ENCODE measurements at regions not wholly inside any gene's neighbourhood (a gene's known extent, or its start where the extent isn't known, plus 50 kb on each side); places are given as distances from the start of the nearest gene placed in this dataset.

DNA sequence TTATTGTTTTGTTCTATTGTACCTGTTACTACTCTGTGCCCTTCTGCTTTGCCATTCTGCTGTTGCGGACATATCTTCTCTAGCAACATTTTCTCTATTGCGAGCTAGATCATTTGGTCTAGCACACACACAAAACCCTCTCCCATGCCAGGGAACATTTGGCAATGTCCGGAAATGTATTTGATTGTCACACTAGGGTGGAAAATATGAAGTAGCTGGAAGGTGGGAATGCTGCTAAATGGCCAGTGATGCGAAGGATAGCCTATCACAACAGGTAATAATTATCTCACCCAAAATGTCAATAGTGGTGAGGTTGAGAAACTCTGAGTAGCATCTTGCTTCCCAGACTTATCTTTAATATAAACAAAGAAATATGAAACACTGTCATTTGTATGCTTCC lies 331.9 kb downstream of the HTR1B start:
- peaks cover 10% of the 10 kb centered on the region; the same call in 1 of the 2 replicates for H3K36me3 Mint-ChIP-seq (ENCODE audit: low read depth)
- H3K4me1 Mint-ChIP-seq (ENCODE audit: low read depth) = peaks cover 10% of the 10 kb centered on the region
- no peak overlapping the region for H3K4me3 Mint-ChIP-seq
- H3K9me3 Mint-ChIP-seq = no peaks in the 10 kb centered on the region; the same call in 1 of the 2 replicates
- no peaks in the 10 kb centered on the region for H3K27me3 Mint-ChIP-seq (ENCODE audit: insufficient read depth)
- no peak for DNase-seq
- TF ChIP-seq, protein P1, sequence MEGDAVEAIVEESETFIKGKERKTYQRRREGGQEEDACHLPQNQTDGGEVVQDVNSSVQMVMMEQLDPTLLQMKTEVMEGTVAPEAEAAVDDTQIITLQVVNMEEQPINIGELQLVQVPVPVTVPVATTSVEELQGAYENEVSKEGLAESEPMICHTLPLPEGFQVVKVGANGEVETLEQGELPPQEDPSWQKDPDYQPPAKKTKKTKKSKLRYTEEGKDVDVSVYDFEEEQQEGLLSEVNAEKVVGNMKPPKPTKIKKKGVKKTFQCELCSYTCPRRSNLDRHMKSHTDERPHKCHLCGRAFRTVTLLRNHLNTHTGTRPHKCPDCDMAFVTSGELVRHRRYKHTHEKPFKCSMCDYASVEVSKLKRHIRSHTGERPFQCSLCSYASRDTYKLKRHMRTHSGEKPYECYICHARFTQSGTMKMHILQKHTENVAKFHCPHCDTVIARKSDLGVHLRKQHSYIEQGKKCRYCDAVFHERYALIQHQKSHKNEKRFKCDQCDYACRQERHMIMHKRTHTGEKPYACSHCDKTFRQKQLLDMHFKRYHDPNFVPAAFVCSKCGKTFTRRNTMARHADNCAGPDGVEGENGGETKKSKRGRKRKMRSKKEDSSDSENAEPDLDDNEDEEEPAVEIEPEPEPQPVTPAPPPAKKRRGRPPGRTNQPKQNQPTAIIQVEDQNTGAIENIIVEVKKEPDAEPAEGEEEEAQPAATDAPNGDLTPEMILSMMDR (IDR thresholded peaks at IDR 0.05) = no peak
- no peak overlapping the region for H3K27ac Mint-ChIP-seq

- H3K4me1 Mint-ChIP-seq (ENCODE audit: low read depth) = peaks cover 9% of the 10 kb centered on the region; the same call in 1 of the 2 replicates
- peaks cover 10% of the 10 kb centered on the region; the same call in 1 of the 2 replicates for H3K36me3 Mint-ChIP-seq (ENCODE audit: low read depth)
- H3K9me3 Mint-ChIP-seq = no peaks in the 10 kb centered on the region; the same call in 1 of the 2 replicates
- no peak overlapping the region for H3K27ac Mint-ChIP-seq
- peak; percentile 30 for DNase-seq
- TF ChIP-seq, protein P1 (IDR thresholded peaks at IDR 0.05) = peak; percentile 58
- no peaks in the 10 kb centered on the region; the same call in 1 of the 2 replicates for H3K27me3 Mint-ChIP-seq (ENCODE audit: insufficient read depth)
- H3K4me3 Mint-ChIP-seq = no peak overlapping the region; the same call in 1 of the 2 replicates
These were observed 338.7 kb downstream of the HTR1B start for GRCh38 chr6:77124604-77125003.

DNA sequence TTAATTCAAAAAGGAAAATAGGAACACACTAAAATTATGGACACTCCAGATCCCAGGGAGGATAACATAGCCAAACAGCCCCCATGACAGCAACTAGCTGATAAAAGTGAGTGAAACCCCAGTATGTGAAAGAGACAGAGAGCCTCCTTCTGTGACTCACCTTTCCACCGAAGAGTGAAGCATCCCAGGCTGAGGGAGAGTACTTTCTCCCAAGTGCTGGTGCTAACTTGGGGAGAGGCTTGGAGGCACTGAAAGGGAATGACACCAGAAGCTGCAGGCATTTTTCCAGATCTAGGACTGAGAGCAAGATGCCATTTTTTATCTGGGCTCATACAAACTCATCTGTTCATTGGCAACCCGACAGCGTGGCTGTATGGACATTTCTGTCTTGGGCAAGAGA lies 339.8 kb downstream of the HTR1B start:
- H3K27ac Mint-ChIP-seq = no peak overlapping the region
- H3K4me1 Mint-ChIP-seq (ENCODE audit: low read depth) = peaks cover 9% of the 10 kb centered on the region; the same call in 1 of the 2 replicates

GRCh38 chr6:77106992-77107391 lies 356.3 kb downstream of the HTR1B start:
- Mint-ChIP-seq H3K9me3 (no peaks in the 10 kb centered on the region), H3K27ac (no peak overlapping the region), H3K27me3 (ENCODE audit: insufficient read depth) (0 out of 2 replicates have a peak, but pooled peaks cover 1% of the 10 kb centered on the region), H3K36me3 (ENCODE audit: low read depth) (no peaks in the 10 kb centered on the region), H3K4me3 (no peak overlapping the region), H3K4me1 (ENCODE audit: low read depth) (peaks cover 6% of the 10 kb centered on the region; the same call in 1 of the 2 replicates)
- TF ChIP-seq, protein P1 (IDR thresholded peaks at IDR 0.05) = no peak
- no peak for DNase-seq

More for the DNA sequence above, 339.8 kb downstream of the HTR1B start:
- Mint-ChIP-seq H3K9me3 (no peaks in the 10 kb centered on the region; the same call in 1 of the 2 replicates), H3K36me3 (ENCODE audit: low read depth) (peaks cover 8% of the 10 kb centered on the region; the same call in 1 of the 2 replicates), H3K27me3 (ENCODE audit: insufficient read depth) (no peaks in the 10 kb centered on the region; the same call in 1 of the 2 replicates), H3K4me3 (no peak overlapping the region)
- DNase-seq = no peak
- TF ChIP-seq, protein P1 (IDR thresholded peaks at IDR 0.05) = no peak

GRCh38 chr6:77105091-77105490 lies 358.2 kb downstream of the HTR1B start:
- Mint-ChIP-seq H3K4me3 (no peak overlapping the region), H3K27me3 (ENCODE audit: insufficient read depth) (0 out of 2 replicates have a peak, but pooled peaks cover 1% of the 10 kb centered on the region), H3K9me3 (no peaks in the 10 kb centered on the region), H3K36me3 (ENCODE audit: low read depth) (no peaks in the 10 kb centered on the region), H3K27ac (no peak overlapping the region), H3K4me1 (ENCODE audit: low read depth) (peaks cover 6% of the 10 kb centered on the region; the same call in 1 of the 2 replicates)
- no peak for DNase-seq
- TF ChIP-seq, protein P1 (IDR thresholded peaks at IDR 0.05) = no peak
